GM19397 (cell line): ENCODE measurements at regions not wholly inside any gene's neighbourhood (a gene's known extent, or its start where the extent isn't known, plus 50 kb on each side); places are given as distances from the start of the nearest gene placed in this dataset.
"Not testable (repeated sequence)": the region's sequence is repeated elsewhere in the genome, so short reads cannot be mapped to it uniquely, and the experiment has no call there.

ENCODE experiments used
- ATAC-seq: cut with Tn5 transposase; IDR thresholded peaks from one replicate; pipeline ENCODE4 v1.9.1; 2021; ENCODE audit warnings: mild to moderate bottlenecking, moderate library complexity; ENCODE audit not compliant: unreplicated experiment

GRCh38 chr6:57983603-57984002, 666.2 kb downstream of the PRIM2 start:
- not testable (repeated sequence) for ATAC-seq

- ATAC-seq, result not testable (repeated sequence)
These were observed 667.1 kb downstream of the PRIM2 start for GRCh38 chr6:57984575-57984974.

GRCh38 chr6:57985734-57986133, 668.3 kb downstream of the PRIM2 start:
- ATAC-seq, result not testable (repeated sequence)

GRCh38 chr6:57986584-57986983, 669.2 kb downstream of the PRIM2 start:
- ATAC-seq, result peak; percentile 97

- ATAC-seq, result not testable (repeated sequence)
These were observed 672.2 kb downstream of the PRIM2 start for GRCh38 chr6:57989520-57990080.

- not testable (repeated sequence) for ATAC-seq
These were observed 681.6 kb downstream of the PRIM2 start for GRCh38 chr6:57998858-57999619.

GRCh38 chr6:58000233-58000632, 682.8 kb downstream of the PRIM2 start:
- ATAC-seq, result not testable (repeated sequence)

GRCh38 chr6:58003417-58004167, 686.2 kb downstream of the PRIM2 start:
- not testable (repeated sequence) for ATAC-seq

GRCh38 chr6:58007334-58008000, 690.0 kb downstream of the PRIM2 start:
- ATAC-seq, result not testable (repeated sequence)

- ATAC-seq, result not testable (repeated sequence)
These were observed 690.5 kb downstream of the PRIM2 start for GRCh38 chr6:58008001-58008335.

GRCh38 chr6:58011954-58012600, 694.6 kb downstream of the PRIM2 start:
- ATAC-seq, result not testable (repeated sequence)

GRCh38 chr6:58016614-58017013, 699.2 kb downstream of the PRIM2 start:
- ATAC-seq, result not testable (repeated sequence)

- ATAC-seq, result not testable (repeated sequence)
These were observed 710.8 kb downstream of the PRIM2 start for GRCh38 chr6:58028188-58028587.

- ATAC-seq, result not testable (repeated sequence)
These were observed 720.8 kb downstream of the PRIM2 start for GRCh38 chr6:58038213-58038612.

- ATAC-seq, result not testable (repeated sequence)
These were observed 729.2 kb downstream of the PRIM2 start for GRCh38 chr6:58046584-58046983.

- ATAC-seq, result not testable (repeated sequence)
These were observed 730.0 kb downstream of the PRIM2 start for GRCh38 chr6:58047389-58047788.

- not testable (repeated sequence) for ATAC-seq
These were observed 730.4 kb downstream of the PRIM2 start for GRCh38 chr6:58047865-58048264.

- ATAC-seq, result not testable (repeated sequence)
These were observed 738.2 kb downstream of the PRIM2 start for GRCh38 chr6:58055465-58056176.

GRCh38 chr6:58059701-58060100, 742.3 kb downstream of the PRIM2 start:
- not testable (repeated sequence) for ATAC-seq

GRCh38 chr6:58063542-58063941, 746.1 kb downstream of the PRIM2 start:
- not testable (repeated sequence) for ATAC-seq
